Naive thymus-derived CD4-positive, alpha-beta T cell (primary cell): ENCODE measurements at regions not wholly inside any gene's neighbourhood (a gene's known extent, or its start where the extent isn't known, plus 50 kb on each side); places are given as distances from the start of the nearest gene placed in this dataset.

Experiments used
- ATAC-seq: fragments of 150-1000 bp; cut with Tn5 transposase; 2 replicates; pipeline ENCODE4 v1.10.0; 2021; ENCODE audit warnings: mild to moderate bottlenecking, moderate library complexity
- CTCF ChIA-PET: fragments of 350-600 bp; sonication (Branson Sonifier 250); formaldehyde crosslinking; loops from one replicate; lab custom pipeline; 2021; ENCODE audit warnings: antibody characterized with exemption; lab: Charles Lee
- POLR2A ChIA-PET: fragments of 350-600 bp; sonication (Branson Sonifier 250); formaldehyde crosslinking; loops from one replicate; lab custom pipeline; 2021; ENCODE audit warnings: antibody characterized with exemption, inconsistent platforms; lab: Charles Lee
- DNase-seq, 9 donors: peaks; one replicate each; pipeline versions ENCODE4 v3.0.0 to v3.0.0-alpha.2; 2020 to 2022; ENCODE audit warnings: mixed read lengths in 1 of 9
- H3K27ac ChIP-seq: one replicate; pipeline ENCODE4 v1.7.0; 2013; ENCODE audit warnings: mild to moderate bottlenecking, low read depth, low read length, moderate library complexity
- H3K27me3 ChIP-seq, 2 donors: one replicate each; pipeline ENCODE4 v1.7.0; 2013; ENCODE audit warnings: low read length in 2 of 2, mild to moderate bottlenecking in 2 of 2, moderate library complexity in 2 of 2; ENCODE audit not compliant: control insufficient read depth in 2 of 2, insufficient read depth in 2 of 2
- H3K36me3 ChIP-seq, 3 experiments: 1 replicate in 2 of 3; 2 replicates in 1 of 3; pipeline ENCODE4 v1.7.0; 2013; ENCODE audit warnings: low read length in 3 of 3, mild to moderate bottlenecking in 3 of 3, moderate library complexity in 1 of 3; ENCODE audit not compliant: insufficient read depth in 3 of 3, control insufficient read depth in 2 of 3
- H3K4me1 ChIP-seq, 2 donors: one replicate each; pipeline ENCODE4 v1.7.0; 2013; ENCODE audit warnings: low read length in 2 of 2, mild to moderate bottlenecking in 2 of 2, moderate library complexity in 1 of 2; ENCODE audit not compliant: control insufficient read depth in 2 of 2, insufficient read depth in 2 of 2
- H3K4me3 ChIP-seq: 2 replicates; pipeline ENCODE4 v1.7.0; 2013; ENCODE audit warnings: mild to moderate bottlenecking, low read length
- H3K9me3 ChIP-seq, 3 experiments: 1 replicate in 2 of 3; 2 replicates in 1 of 3; pipeline ENCODE4 v1.7.0; 2013; ENCODE audit warnings: low read length in 3 of 3; ENCODE audit not compliant: control insufficient read depth in 2 of 3
- H3K27ac Mint-ChIP-seq, 9 donors: one replicate each; pipeline ENCODE4 v1.8.0; 2020 to 2022; ENCODE audit warnings: mixed read lengths in 9 of 9, mild to moderate bottlenecking in 8 of 9, moderate library complexity in 5 of 9, inconsistent platforms in 2 of 9
- H3K27me3 Mint-ChIP-seq, 5 donors: one replicate each; pipeline ENCODE4 v1.8.0; 2021 to 2022; ENCODE audit warnings: mixed read lengths in 5 of 5, mild to moderate bottlenecking in 1 of 5
- H3K36me3 Mint-ChIP-seq, 5 donors: one replicate each; pipeline ENCODE4 v1.8.0; 2020 to 2022; ENCODE audit warnings: mixed read lengths in 5 of 5, mild to moderate bottlenecking in 3 of 5, inconsistent platforms in 1 of 5
- H3K4me1 Mint-ChIP-seq, 7 donors: one replicate each; pipeline ENCODE4 v1.8.0; 2020 to 2022; ENCODE audit warnings: mixed read lengths in 7 of 7, mild to moderate bottlenecking in 3 of 7, inconsistent platforms in 1 of 7
- H3K4me3 Mint-ChIP-seq, 10 donors: one replicate each; pipeline ENCODE4 v1.8.0; 2020 to 2022; ENCODE audit warnings: mild to moderate bottlenecking in 10 of 10, mixed read lengths in 10 of 10, moderate library complexity in 6 of 10, inconsistent platforms in 2 of 10
- H3K9me3 Mint-ChIP-seq, 11 donors: one replicate each; pipeline ENCODE4 v1.8.0; 2020 to 2022; ENCODE audit warnings: mixed read lengths in 11 of 11, mild to moderate bottlenecking in 4 of 11, inconsistent platforms in 1 of 11, moderate library complexity in 1 of 11
- intact Hi-C, 2 donors: fragments of 100-400 bp; cut with micrococcal nuclease; formaldehyde crosslinking; loops; one replicate each; pipeline ENCODE4 v1.15.1; 2023

GRCh38 chr11:39462506-39462905 is 1996.9 kb downstream of the LRRC4C start:
- intact Hi-C loops = no loop called here
- H3K4me1 ChIP-seq = no peaks in the 10 kb centered on the region
- CTCF ChIA-PET = no interaction called here
- ATAC-seq (no peak), DNase-seq (no peak)
- no peak overlapping the region for H3K4me3 Mint-ChIP-seq
- H3K36me3 ChIP-seq = no peaks in the 10 kb centered on the region
- H3K27me3 ChIP-seq = no peaks in the 10 kb centered on the region
- no peak overlapping the region for H3K27ac Mint-ChIP-seq
- H3K9me3 Mint-ChIP-seq = peaks cover 0 to 16% (median 3%) of the 10 kb centered on the region in 11 donors
- H3K27ac ChIP-seq = no peak overlapping the region
- H3K27me3 Mint-ChIP-seq = no peaks in the 10 kb centered on the region
- no peaks in the 10 kb centered on the region for H3K4me1 Mint-ChIP-seq
- POLR2A ChIA-PET = no interaction called here
- no peaks in the 10 kb centered on the region for H3K9me3 ChIP-seq
- no peak overlapping the region for H3K4me3 ChIP-seq
- H3K36me3 Mint-ChIP-seq = no peaks in the 10 kb centered on the region

GRCh38 chr11:39461066-39461465 is 1998.4 kb downstream of the LRRC4C start:
- DNase-seq (no peak), ATAC-seq (no peak)
- H3K27ac Mint-ChIP-seq = no peak overlapping the region
- no peak overlapping the region for H3K4me3 Mint-ChIP-seq
- H3K9me3 Mint-ChIP-seq = peaks cover 0 to 12% (median 3%) of the 10 kb centered on the region in 11 donors
- no peaks in the 10 kb centered on the region for H3K4me1 Mint-ChIP-seq
- intact Hi-C loops = no loop called here
- Histone ChIP-seq H3K4me1 (no peaks in the 10 kb centered on the region), H3K27ac (no peak overlapping the region), H3K4me3 (no peak overlapping the region), H3K27me3 (no peaks in the 10 kb centered on the region), H3K9me3 (no peaks in the 10 kb centered on the region), H3K36me3 (no peaks in the 10 kb centered on the region)
- H3K27me3 Mint-ChIP-seq = no peaks in the 10 kb centered on the region
- CTCF ChIA-PET = no interaction called here
- POLR2A ChIA-PET = no interaction called here
- no peaks in the 10 kb centered on the region for H3K36me3 Mint-ChIP-seq

GRCh38 chr11:39459606-39460005 is 1999.8 kb downstream of the LRRC4C start:
- DNase-seq = no peak
- ChIA-PET CTCF (no interaction called here), POLR2A (no interaction called here)
- no peaks in the 10 kb centered on the region for H3K27me3 Mint-ChIP-seq
- Histone ChIP-seq H3K4me1 (no peaks in the 10 kb centered on the region), H3K27ac (no peak overlapping the region), H3K4me3 (no peak overlapping the region), H3K9me3 (no peaks in the 10 kb centered on the region), H3K36me3 (no peaks in the 10 kb centered on the region), H3K27me3 (no peaks in the 10 kb centered on the region)
- intact Hi-C loops = no loop called here
- H3K4me3 Mint-ChIP-seq = no peak overlapping the region
- ATAC-seq = no peak
- no peak overlapping the region for H3K27ac Mint-ChIP-seq
- no peaks in the 10 kb centered on the region for H3K36me3 Mint-ChIP-seq
- H3K4me1 Mint-ChIP-seq = no peaks in the 10 kb centered on the region
- H3K9me3 Mint-ChIP-seq = peaks cover 0 to 12% (median 3%) of the 10 kb centered on the region in 11 donors

GRCh38 chr11:39458481-39458880 is 2001.0 kb downstream of the LRRC4C start:
- Mint-ChIP-seq H3K9me3 (peaks cover 0 to 12% (median 3%) of the 10 kb centered on the region in 11 donors), H3K4me1 (no peaks in the 10 kb centered on the region), H3K36me3 (no peaks in the 10 kb centered on the region), H3K27ac (no peak overlapping the region), H3K27me3 (no peaks in the 10 kb centered on the region), H3K4me3 (no peak overlapping the region)
- intact Hi-C loops = no loop called here
- H3K27me3 ChIP-seq = no peaks in the 10 kb centered on the region
- ChIA-PET POLR2A (no interaction called here), CTCF (no interaction called here)
- H3K4me1 ChIP-seq = no peaks in the 10 kb centered on the region
- no peak overlapping the region for H3K27ac ChIP-seq
- DNase-seq = no peak
- H3K4me3 ChIP-seq = no peak overlapping the region
- no peak for ATAC-seq
- no peaks in the 10 kb centered on the region for H3K36me3 ChIP-seq
- H3K9me3 ChIP-seq = no peaks in the 10 kb centered on the region

- intact Hi-C loops = no loop called here
- Histone ChIP-seq H3K9me3 (no peaks in the 10 kb centered on the region), H3K36me3 (no peaks in the 10 kb centered on the region), H3K4me3 (no peak overlapping the region), H3K4me1 (no peaks in the 10 kb centered on the region), H3K27ac (no peak overlapping the region), H3K27me3 (no peaks in the 10 kb centered on the region)
- H3K9me3 Mint-ChIP-seq = peaks cover 0 to 15% (median 4%) of the 10 kb centered on the region in 11 donors
- H3K4me1 Mint-ChIP-seq = no peaks in the 10 kb centered on the region
- H3K27ac Mint-ChIP-seq = no peak overlapping the region
- ChIA-PET POLR2A (no interaction called here), CTCF (no interaction called here)
- ATAC-seq = no peak
- no peaks in the 10 kb centered on the region for H3K36me3 Mint-ChIP-seq
- H3K4me3 Mint-ChIP-seq = no peak overlapping the region
- H3K27me3 Mint-ChIP-seq = no peaks in the 10 kb centered on the region
- DNase-seq = no peak
Observed at GRCh38 chr11:39443424-39444022, 2015.9 kb downstream of the LRRC4C start.

GRCh38 chr11:39442177-39442576 is 2017.3 kb downstream of the LRRC4C start:
- Mint-ChIP-seq H3K27me3 (no peaks in the 10 kb centered on the region), H3K4me3 (no peak overlapping the region)

GRCh38 chr11:39435641-39436040 is 2023.8 kb downstream of the LRRC4C start:
- ATAC-seq (no peak), DNase-seq (no peak)
- H3K4me3 Mint-ChIP-seq = no peak overlapping the region
- ChIA-PET CTCF (no interaction called here), POLR2A (no interaction called here)
- H3K4me1 Mint-ChIP-seq = no peaks in the 10 kb centered on the region
- no peaks in the 10 kb centered on the region for H3K36me3 ChIP-seq
- H3K36me3 Mint-ChIP-seq = no peaks in the 10 kb centered on the region
- H3K27me3 Mint-ChIP-seq = no peaks in the 10 kb centered on the region
- H3K27ac ChIP-seq = no peak overlapping the region
- no peak overlapping the region for H3K27ac Mint-ChIP-seq
- H3K9me3 ChIP-seq = no peaks in the 10 kb centered on the region
- H3K27me3 ChIP-seq = no peaks in the 10 kb centered on the region
- H3K4me1 ChIP-seq = no peaks in the 10 kb centered on the region
- no peak overlapping the region for H3K4me3 ChIP-seq
- H3K9me3 Mint-ChIP-seq = peaks cover 0 to 13% (median 4%) of the 10 kb centered on the region in 11 donors
- intact Hi-C loops = no loop called here

More at GRCh38 chr11:39442177-39442576, 2017.3 kb downstream of the LRRC4C start:
- DNase-seq = no peak
- no peaks in the 10 kb centered on the region for H3K9me3 ChIP-seq
- H3K4me1 ChIP-seq = no peaks in the 10 kb centered on the region
- intact Hi-C loops = no loop called here
- ChIA-PET CTCF (no interaction called here), POLR2A (no interaction called here)
- H3K9me3 Mint-ChIP-seq = peaks cover 0 to 12% (median 4%) of the 10 kb centered on the region in 11 donors
- H3K27me3 ChIP-seq = no peaks in the 10 kb centered on the region
- H3K27ac ChIP-seq = no peak overlapping the region
- ATAC-seq = no peak
- H3K4me1 Mint-ChIP-seq = no peaks in the 10 kb centered on the region
- H3K27ac Mint-ChIP-seq = no peak overlapping the region
- no peaks in the 10 kb centered on the region for H3K36me3 Mint-ChIP-seq
- H3K36me3 ChIP-seq = no peaks in the 10 kb centered on the region
- no peak overlapping the region for H3K4me3 ChIP-seq
